MM.1S (cell line): ENCODE measurements at regions not wholly inside any gene's neighbourhood (a gene's known extent, or its start where the extent isn't known, plus 50 kb on each side); places are given as distances from the start of the nearest gene placed in this dataset.

Experiments
- EZH2 ChIP-seq: fragments of 300-600 bp; sonication (generic); optimal IDR thresholded peaks from 2 replicates; pipeline ENCODE3; 2017; ENCODE audit warnings: low read depth, mild to moderate bottlenecking, antibody characterized with exemption, low read length, mixed read lengths
- TF ChIP-seq, protein P1 (sequence below): fragments of 300-600 bp; sonication (generic); IDR thresholded peaks from 2 replicates; pipeline ENCODE4 v1.5.1; 2016; ENCODE audit warnings: antibody characterized with exemption, low read length, mixed read lengths

DNA sequence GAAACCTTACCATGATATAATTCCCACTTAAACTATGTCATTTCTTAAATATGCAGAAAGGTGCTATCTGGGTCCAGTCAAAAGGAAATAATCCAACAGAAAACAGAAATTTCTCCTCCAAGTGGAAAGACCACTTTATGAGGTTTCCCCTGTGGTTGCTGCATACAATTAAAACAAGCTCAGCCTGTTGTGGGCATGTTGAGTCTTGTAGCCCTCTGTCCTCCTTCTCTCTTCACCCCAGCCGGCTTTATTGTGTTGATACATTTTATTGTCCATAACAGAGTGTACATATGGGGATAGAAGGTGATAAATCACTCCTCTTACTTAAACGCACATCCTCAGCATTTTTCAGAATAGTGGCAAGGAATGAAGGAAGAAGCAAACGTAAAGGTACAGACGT, 126.0 kb upstream of the MTNR1B start:
- TF ChIP-seq, protein P1, sequence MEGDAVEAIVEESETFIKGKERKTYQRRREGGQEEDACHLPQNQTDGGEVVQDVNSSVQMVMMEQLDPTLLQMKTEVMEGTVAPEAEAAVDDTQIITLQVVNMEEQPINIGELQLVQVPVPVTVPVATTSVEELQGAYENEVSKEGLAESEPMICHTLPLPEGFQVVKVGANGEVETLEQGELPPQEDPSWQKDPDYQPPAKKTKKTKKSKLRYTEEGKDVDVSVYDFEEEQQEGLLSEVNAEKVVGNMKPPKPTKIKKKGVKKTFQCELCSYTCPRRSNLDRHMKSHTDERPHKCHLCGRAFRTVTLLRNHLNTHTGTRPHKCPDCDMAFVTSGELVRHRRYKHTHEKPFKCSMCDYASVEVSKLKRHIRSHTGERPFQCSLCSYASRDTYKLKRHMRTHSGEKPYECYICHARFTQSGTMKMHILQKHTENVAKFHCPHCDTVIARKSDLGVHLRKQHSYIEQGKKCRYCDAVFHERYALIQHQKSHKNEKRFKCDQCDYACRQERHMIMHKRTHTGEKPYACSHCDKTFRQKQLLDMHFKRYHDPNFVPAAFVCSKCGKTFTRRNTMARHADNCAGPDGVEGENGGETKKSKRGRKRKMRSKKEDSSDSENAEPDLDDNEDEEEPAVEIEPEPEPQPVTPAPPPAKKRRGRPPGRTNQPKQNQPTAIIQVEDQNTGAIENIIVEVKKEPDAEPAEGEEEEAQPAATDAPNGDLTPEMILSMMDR = no peak
- TF ChIP-seq EZH2 = no peak
